ENCODE measurements at regions not wholly inside any gene's neighbourhood (a gene's known extent, or its start where the extent isn't known, plus 50 kb on each side); places are given as distances from the start of the nearest gene placed in this dataset.
"Not testable (repeated sequence)": the region's sequence is repeated elsewhere in the genome, so short reads cannot be mapped to it uniquely, and the experiment has no call there.

DNA sequence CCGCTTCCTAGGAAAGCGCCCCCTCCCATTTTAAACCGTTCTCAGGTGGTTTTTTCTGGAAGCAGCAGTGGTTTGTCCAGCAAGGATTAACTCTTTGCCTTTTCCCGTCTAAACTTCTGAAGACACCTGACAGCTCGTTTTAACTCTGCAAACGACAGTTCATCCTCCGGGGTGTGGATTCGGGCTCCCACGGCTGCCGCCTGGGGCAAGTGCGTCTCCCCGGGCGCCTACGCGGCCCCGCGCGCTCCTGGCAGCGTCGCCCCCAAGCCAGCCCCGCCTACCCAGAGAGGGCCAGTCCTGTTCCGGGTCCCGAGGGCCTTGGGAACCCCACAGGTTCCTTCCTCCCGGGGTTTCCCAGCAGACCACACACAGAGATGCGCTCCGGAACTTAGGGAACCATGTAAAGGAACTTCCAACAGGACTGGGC is 54.4 kb downstream of the PRR18 start:
- DNase-seq (ENCODE audit: low spot score) = peak; percentile 16

GRCh38 chr6:166253281-166253681 is 54.9 kb downstream of the PRR18 start:
- peak; percentile 43 for DNase-seq (ENCODE audit: low spot score)

GRCh38 chr6:166252601-166253000 is 55.6 kb downstream of the PRR18 start:
- DNase-seq (ENCODE audit: low spot score) = no peak

DNA sequence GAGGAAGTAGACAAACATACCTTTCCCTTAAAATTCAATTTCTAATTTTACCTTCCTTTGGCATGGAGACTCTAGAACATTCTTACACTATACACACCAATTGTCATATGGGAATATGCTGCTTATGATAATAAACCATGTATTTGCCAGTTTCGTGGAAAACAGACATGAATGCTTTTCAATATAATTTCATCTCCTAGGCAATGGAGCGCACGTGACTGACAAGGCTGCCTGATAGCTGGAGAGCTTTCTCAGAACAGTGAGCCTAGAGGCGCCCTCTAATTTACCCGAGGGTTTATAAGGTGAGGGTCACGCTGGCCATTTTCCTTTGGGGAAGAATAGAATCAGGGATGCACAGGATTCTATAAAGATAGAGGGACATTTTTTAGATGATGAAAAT is 56.5 kb downstream of the PRR18 start:
- DNase-seq (ENCODE audit: low spot score) = no peak

- no peak for DNase-seq (ENCODE audit: low spot score)
These were observed 57.0 kb downstream of the PRR18 start for GRCh38 chr6:166251211-166251610.

DNA sequence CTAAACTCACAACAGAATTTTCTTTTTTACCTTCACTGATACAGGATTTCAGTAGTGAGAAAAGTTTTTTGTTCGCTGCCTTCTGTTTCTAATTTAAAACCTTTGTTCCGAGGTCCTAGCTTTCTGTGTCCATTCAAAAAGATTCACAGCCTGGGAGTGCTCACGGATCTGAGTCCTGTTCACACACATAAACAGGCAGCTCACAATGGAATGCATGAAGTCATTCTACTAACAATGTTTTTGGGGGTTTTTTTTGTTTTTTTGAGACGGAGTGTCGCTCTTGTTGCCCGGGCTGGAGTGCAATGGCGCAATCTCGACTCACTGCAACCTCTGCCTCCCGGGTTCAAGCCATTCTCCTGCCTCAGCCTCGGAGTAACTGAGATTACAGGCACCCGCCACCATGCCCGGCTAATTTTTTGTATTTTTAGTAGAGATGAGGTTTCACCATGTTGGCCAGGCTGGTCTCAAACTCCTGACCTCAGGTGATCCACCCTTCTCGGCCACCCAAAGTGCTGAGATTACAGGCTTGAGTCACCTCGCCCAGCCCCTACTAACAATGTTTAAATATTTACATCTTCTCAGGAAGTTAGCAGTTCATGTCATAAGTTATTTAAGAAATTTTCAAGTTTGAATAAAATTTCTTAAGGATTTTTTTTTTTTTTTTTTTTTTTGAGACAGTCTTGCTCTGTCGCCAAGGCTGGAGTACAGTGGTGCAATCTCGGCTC is 59.0 kb downstream of the PRR18 start:
- DNase-seq (ENCODE audit: low spot score) = peak; percentile 9

GRCh38 chr6:166245148-166245547 is 63.0 kb downstream of the PRR18 start:
- DNase-seq (ENCODE audit: low spot score) = no peak

- DNase-seq (ENCODE audit: low spot score) = peak; percentile 11
These were observed 63.7 kb downstream of the PRR18 start for GRCh38 chr6:166244353-166245045.

DNA sequence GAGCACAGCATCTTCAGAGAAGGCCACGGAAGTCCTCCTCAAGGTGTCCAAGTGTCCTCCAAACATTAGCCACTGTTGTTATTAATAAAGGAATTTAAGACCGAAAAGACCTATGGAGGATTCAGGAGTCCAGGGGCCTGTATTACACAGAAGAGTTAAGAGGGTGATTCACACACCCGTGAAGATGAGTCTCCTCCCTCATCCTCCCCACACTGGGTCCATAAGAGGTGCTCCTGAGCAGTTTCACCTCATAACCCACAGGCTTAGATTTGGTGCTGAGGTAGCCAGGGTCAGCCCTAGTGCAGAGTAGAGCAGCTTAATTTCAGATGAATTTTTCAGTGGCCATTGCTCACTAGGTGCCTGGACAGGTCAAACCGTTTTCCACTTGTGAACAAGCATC is 65.3 kb downstream of the PRR18 start:
- no peak for DNase-seq (ENCODE audit: low spot score)

DNA sequence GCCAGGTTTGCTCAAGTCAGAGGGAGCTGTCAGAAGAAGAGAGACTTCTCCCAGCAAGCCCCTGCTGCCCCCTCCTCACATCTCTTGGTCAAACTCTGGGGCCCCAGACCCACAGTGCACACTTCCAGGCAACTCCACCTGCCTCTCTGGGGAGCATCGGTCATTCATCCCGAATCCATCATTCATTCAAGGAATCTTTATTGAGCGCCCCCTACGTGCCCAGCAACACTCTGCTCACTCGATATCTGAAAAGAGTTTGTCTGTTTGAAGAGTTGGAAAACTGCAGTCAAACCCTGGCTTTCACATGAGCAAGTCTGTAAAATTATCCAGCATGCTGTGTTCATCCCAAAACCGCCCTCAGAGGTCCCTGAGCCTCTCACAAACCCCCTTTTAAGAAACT is 66.2 kb downstream of the PRR18 start:
- no peak for DNase-seq (ENCODE audit: low spot score)

- no peak for DNase-seq (ENCODE audit: low spot score)
These were observed 67.3 kb downstream of the PRR18 start for GRCh38 chr6:166240889-166241288.

DNA sequence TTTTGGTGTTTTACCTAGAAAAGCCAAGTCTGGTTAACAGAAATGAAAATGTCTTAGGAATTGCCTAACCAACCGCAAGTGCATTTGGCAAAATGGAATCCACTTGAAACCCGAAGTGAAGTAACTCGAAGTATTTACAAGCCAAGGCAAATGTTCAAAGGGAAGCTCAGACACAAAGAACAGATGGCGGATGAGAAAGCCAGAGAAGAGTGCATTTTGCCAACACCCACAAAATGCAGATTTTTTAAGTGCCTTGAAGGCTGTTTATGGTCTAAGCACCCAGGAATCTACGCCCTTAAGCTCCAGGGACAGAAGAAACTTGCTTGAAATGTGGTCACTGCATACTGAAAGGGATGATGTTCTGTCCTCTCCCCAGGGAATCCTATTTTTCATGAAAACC is 70.0 kb upstream of the TBXT start:
- peak; percentile 45 for DNase-seq (ENCODE audit: low spot score)

DNA sequence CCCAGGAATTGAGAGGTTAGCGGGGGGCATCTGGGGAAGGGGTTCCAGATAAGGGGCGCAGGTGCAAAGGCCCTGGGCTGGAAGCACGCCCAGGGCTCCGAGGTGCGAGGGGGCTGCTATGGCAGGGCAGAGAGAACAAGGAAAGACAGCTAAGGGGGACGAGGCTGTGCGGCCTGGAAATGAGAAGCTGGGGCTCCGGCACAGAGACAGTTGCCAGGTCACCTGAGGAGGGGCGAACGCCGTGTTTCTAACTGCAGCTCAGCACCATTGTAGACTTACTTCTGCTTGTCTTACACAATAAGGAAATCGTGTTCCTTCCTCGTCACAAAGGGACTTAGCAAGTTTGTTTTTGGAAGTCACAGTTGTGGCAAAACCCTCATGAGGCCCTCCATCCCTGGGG is 68.9 kb upstream of the TBXT start:
- no peak for DNase-seq (ENCODE audit: low spot score)

DNA sequence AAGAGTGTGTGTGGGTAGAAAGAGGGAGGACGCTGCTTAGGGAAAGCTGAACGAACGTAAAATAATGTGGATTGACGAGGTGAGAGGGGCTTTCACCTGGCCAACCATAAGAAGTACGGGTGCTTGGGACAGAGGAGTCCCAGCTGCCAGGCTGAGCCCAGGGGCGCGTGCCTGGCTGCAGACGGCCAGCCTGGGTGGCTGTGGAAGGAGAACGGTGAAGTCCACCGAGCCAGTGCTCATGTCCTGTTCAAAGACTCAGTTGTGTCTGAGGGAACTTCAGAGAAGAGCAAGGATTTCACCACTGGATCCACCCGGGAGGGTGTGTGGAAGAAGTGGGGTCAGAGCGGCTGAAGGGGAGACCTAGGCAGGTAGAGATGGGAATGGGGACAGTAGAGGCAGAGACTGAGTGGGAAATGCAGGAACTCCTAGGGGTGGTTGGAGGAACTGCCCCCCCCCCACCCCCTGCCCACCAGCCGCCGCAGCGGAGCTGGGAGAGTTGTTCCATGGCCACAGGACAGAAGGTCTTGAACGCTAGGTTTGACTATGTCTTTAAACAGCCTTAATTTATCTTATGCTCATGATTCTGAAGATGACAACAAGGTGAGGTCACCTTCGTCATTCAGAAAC is 68.1 kb upstream of the TBXT start:
- no peak for DNase-seq (ENCODE audit: low spot score)

DNA sequence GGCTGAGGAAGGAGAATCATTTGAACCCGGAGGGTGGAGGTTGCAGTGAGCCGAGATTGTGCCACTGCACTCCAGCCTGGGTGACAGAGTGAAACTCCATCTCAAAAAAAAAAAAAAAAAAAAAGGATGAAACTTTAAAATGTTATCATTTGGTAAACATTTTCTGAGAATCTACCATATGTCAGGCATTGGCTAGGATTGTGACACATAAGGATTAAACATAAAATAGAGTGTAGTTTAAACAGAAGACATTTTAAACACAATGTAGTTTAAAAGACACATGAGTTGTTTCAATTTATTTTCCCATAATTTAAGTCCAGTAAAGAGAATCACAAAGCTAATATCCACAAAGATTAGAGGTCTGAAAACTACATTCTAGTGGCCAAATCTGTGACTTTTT is 63.5 kb upstream of the TBXT start:
- DNase-seq (ENCODE audit: low spot score) = not testable (repeated sequence)

DNA sequence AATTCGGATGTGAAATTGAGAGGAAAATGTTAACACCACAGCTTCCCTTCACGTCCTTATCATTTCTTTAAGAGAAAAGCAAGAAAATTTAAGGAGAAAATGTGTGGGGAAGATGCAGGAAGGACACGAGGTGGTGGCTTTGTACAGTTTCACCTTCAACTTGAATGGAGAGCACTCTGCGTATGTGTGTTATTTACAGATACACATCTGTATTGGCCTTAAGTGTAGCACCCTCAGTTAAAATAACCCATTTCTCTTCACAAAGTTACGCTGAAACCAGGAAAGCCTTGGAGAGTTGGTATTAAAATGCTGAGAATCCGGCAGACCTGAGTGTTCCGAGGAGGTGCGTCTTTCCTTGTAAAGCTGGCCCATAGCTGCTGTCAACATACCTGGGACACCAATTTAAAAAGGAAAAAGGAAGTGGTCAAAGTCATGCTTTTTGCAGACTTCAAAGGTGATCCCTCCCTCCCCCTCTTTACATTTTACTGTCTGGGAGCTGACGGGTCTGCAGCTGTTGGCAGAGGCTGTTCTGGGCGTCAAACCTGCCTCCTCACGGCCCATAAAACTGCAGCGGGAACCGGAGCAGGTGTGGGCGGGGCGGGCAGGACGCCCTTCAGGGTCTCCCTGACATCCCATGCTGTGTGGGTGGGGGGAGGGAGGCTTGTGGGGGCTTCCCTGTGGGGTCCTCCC is 61.3 kb upstream of the TBXT start:
- no peak for DNase-seq (ENCODE audit: low spot score)

DNA sequence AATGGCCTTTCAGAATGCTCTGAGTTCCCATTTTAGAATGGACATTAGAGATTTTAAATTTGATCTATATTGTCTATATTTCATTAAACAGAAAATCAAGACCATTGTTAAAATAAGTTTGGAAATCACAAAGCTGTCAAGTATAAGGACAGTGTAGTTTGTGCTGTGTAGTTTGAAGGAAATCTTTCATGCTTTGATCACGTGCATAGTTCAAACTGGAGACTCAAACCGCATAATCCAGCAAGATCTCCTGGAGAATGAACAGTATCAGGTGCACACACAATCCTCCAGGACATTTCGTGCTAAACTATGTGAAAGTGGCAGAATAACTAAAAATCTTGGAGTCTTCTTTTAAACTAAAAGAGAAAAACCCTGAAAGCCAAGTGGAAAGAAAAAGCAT is 60.8 kb upstream of the TBXT start:
- no peak for DNase-seq (ENCODE audit: low spot score)

GRCh38 chr6:166223079-166223478 is 55.4 kb upstream of the TBXT start:
- no peak for DNase-seq (ENCODE audit: low spot score)

DNA sequence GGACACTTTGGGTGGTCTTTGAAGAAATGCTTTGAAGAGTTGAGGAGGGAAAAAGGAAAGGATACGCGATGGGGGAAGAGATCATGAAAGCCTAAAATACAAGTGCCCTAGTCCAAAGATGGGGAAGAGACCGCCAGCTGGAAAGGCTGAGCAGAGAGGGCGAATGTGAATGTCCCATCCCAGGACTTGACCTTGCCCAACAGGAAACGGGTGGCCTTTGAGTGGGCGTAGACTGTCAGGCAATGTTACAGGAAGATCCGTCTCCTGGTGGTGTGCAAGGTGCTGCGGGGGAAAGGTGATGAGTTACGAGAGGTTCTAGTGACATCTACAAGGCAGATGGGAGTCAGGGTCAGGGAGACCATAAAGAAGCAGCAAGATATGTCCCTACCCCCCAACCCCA is 55.0 kb upstream of the TBXT start:
- DNase-seq (ENCODE audit: low spot score) = no peak

- no peak for DNase-seq (ENCODE audit: low spot score)
These were observed 54.0 kb upstream of the TBXT start for GRCh38 chr6:166221636-166222035.

GRCh38 chr6:166221040-166221439 is 53.4 kb upstream of the TBXT start:
- DNase-seq (ENCODE audit: low spot score) = no peak

Data from AG20443 (cell line).